ENCODE measurements at regions not wholly inside any gene's neighbourhood (a gene's known extent, or its start where the extent isn't known, plus 50 kb on each side); places are given as distances from the start of the nearest gene placed in this dataset.

DNA sequence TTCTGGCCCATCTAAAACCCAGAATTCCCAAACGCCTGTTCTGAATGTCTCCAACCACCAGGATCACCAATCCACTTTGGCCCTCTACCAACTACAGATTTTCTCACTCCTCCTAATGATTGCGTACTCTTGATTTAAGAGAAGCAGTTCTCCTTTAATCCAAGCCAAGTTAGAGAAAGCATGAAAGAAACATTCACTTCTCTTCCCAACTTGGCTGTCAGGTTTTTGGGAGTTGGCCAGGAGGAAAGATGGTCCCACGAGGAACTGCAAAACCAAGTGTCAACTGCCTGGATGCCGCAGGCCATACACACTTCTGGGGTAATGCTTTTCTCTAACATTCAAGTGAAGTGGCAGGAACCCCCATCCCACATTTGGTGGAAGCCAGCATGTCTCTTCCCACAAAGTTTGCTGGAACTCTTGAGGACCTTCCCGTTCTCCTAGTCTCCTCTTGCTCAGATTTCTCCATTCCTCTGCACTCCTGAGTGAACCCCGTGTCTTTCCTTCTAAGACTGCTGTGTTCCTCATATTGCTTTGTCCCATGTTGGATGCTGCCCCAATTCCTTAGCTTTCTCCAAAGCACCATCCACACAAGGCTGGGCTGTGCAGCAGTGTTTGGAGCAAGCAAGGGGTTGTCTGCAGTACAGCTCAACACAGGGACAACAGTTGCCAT lies 138.5 kb upstream of the LGALSL start:
- Histone ChIP-seq H3K4me3 (no peak overlapping the region), H3K36me3 (no peaks in the 10 kb centered on the region), H3K9me3 (no peaks in the 10 kb centered on the region), H3K27me3 (0 out of 2 replicates have a peak, but pooled peaks cover 4% of the 10 kb centered on the region)
- DNase-seq, result no peak

DNA sequence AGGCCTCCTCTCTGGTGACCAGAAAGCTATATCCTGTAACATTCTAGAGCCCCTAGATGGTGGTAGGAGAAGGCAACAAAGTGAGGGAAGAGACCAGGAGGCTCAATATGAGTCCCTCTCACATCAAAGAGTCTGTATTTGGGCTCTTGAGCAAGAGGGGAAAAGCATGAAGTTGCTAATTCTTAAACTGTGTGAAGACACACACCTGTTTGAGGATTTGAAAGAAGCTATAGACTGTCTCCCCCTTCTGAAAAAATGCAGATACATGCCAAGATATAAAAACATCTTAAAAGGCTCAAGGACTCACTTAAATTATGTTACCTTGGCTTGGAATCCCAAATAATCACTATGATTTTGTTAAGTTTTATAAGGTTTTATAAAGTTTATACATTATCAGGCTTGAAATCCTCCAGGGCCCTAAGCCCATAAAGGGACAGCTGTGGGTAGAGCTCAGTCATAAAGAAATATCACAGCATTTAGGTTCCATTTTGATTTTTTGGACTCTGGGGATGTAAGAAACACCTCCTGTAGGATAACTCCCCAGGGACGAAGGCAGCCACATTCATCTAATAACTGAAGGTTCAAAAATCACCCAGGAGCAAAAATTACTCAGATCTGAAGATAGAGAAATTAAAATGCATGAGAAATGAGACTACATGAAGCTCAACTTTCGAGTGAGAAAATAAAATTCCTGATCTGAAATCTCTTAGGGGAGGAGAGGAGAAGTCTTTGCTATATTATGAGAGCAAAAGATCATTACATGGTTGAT lies 136.1 kb upstream of the LGALSL start:
- H3K9me3 ChIP-seq, result no peaks in the 10 kb centered on the region
- H3K36me3 ChIP-seq, result no peaks in the 10 kb centered on the region
- DNase-seq, result no peak
- H3K4me3 ChIP-seq, result no peak overlapping the region
- H3K27me3 ChIP-seq, result 0 out of 2 replicates have a peak, but pooled peaks cover 4% of the 10 kb centered on the region

DNA sequence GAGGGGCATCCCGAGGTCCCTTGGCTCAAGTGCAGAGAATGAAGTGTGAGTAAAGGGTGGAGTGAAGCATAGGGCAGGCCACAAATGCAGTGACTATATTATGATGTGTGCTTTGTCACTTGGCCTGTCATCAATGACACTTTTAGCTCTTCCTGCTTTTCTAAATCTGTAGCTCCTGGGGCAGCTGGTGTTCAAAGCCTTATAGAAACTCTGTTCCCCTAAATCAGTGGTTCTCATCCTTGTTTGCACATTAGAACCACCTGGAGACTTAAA lies 135.6 kb upstream of the LGALSL start:
- no peak for DNase-seq
- Histone ChIP-seq H3K27me3 (0 out of 2 replicates have a peak, but pooled peaks cover 4% of the 10 kb centered on the region), H3K36me3 (no peaks in the 10 kb centered on the region), H3K4me3 (no peak overlapping the region), H3K9me3 (no peaks in the 10 kb centered on the region)

DNA sequence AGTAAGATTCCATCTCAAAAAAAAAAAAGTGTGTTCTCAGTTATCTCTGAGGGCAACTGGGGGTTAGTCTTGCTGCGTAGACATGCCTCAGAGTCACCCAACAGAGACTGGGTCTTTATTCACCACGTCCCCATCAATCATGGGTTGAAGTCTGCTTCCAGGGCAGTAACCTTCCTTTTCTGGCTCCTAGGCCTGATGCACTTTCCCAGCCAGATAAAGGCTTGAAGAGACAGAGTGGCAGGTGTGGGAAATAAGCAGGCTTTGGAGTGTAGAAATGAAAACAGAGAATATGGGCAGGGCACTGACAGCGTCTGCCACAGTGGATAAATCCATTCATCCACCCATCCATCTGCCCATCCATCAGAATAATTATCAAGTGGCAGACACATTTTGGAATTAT lies 134.1 kb upstream of the LGALSL start:
- Histone ChIP-seq H3K36me3 (no peaks in the 10 kb centered on the region), H3K27me3 (no peaks in the 10 kb centered on the region), H3K9me3 (no peaks in the 10 kb centered on the region), H3K4me3 (no peak overlapping the region)
- no peak for DNase-seq

DNA sequence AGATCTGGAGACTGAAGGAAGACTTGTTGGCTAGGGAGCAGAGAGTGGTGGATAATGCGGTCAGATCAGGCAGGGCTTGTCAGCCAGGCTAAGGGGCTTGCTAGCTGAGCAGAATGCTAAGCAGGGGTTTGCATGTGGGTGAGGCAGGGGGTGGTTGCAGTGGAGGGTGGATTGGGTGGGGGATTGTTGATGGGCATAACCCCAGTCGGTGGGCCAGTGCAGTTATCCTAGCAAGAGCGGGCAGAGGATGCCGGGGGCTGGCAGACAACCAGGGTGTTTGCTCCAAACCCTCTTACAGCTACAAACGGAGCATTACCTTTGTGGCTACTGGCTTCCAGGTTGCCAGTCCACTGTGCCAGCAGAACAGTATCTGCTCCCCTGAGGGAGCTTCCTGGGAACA lies 131.5 kb upstream of the LGALSL start:
- no peaks in the 10 kb centered on the region for H3K36me3 ChIP-seq
- no peaks in the 10 kb centered on the region for H3K27me3 ChIP-seq
- H3K4me3 ChIP-seq, result no peak overlapping the region
- DNase-seq, result no peak
- no peaks in the 10 kb centered on the region for H3K9me3 ChIP-seq

DNA sequence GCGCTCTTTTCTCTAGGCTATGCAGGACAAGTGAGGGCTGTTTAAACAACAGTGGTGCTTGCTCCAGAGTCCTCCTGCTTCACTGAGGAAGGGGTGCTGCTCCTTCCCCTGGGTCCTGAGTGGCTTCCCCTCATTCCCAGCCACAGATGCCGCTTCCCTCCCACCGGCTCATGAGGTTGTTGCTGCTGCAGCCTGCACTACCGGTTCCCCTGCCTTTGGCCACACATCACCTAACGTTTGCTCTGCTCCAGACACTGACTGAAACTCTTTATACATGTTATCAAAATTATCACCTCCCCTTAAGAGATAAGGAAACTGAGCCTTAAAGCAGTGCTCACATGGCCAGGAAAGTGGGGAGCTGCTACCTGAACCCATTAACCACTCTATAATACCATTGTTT lies 130.8 kb upstream of the LGALSL start:
- H3K36me3 ChIP-seq, result no peaks in the 10 kb centered on the region
- no peak for DNase-seq
- H3K4me3 ChIP-seq, result no peak overlapping the region
- no peaks in the 10 kb centered on the region for H3K9me3 ChIP-seq
- no peaks in the 10 kb centered on the region for H3K27me3 ChIP-seq

DNA sequence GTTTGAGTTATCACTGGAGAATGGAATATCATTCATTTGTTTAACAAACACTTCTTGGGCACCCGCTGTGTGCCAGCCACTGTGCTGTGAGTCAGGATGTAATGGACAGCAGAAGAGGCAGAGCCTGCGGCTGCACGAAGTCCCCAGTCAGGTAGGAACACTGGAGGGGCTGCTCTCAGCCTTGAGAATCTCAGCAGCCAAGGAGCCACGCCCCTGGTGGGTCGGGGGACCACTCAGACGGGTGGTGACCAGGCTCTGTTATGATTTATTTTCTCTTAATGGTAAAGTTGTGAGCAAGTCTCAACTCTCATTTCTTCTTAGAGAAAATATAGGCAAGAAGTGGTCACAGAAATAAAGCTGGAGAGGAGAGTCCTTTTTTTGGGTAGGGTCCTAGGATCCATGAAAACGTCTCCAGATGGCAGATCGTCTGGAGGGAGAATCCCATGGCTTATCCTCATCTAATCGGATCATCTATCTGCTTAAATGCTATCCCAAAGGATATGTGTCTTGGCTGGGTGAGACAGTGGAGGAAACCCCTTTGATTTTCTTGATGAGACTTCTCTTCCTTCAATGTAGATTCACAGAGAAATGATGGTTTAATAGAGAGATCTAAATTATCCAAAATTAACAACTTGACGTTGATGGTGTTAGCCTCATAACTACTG lies 129.1 kb upstream of the LGALSL start:
- Histone ChIP-seq H3K9me3 (no peaks in the 10 kb centered on the region), H3K36me3 (no peaks in the 10 kb centered on the region), H3K4me3 (no peak overlapping the region), H3K27me3 (no peaks in the 10 kb centered on the region)
- DNase-seq, result peak; percentile 39

DNA sequence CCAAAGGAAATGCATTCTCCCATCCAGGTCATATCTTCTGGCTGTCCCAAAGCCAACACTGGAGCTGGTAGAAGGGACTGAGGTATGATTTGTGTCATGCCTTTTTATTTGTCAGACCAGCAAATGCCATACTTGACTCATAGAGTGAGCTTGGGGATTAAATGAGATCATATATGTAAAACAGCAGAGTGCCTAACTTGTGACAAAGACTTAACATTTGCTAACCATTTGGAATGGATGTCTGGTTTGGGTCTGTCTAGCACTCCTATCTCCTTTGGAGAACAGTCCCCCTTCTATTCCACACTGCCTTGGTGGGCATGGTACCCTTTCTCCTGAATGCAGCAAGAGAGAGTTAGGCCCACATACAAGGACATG lies 128.5 kb upstream of the LGALSL start:
- Histone ChIP-seq H3K9me3 (no peaks in the 10 kb centered on the region), H3K4me3 (no peak overlapping the region), H3K36me3 (no peaks in the 10 kb centered on the region), H3K27me3 (no peaks in the 10 kb centered on the region)
- DNase-seq, result no peak

DNA sequence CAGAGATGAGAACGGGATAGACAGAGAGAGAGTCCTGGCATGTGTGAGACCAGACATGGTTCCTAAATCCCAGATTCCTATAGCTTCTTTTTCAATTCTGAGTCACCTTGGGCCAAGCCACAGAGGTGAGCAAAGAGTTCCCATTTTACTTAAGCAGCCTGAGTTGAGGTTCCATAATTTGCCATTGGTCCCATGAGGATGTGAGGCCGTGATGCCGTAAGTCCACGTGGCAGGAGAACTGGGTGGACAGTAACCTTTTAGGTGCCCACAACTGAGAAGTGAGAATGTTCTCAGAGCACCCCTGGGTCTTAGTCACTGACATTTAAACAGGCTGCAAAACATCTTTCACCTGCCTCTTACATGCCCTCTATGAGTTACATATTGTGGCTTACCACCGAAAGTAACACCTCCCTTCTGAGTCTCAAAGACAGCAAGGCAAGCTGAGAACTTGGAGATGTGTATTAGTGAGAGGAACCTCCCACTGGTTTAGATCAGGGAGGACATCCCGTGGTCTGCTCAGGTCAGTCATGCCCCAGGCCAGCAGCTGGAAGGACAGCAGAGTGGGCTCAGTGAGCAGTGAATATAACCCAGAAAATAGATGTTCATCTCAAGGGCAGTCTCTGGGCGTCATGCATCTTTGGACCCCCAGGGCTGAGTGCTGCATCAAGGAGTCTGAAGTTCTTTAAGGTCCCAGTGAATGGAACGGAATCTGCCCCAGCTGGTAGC lies 127.9 kb upstream of the LGALSL start:
- Histone ChIP-seq H3K4me3 (no peak overlapping the region), H3K9me3 (no peaks in the 10 kb centered on the region), H3K36me3 (no peaks in the 10 kb centered on the region), H3K27me3 (no peaks in the 10 kb centered on the region)
- no peak for DNase-seq

DNA sequence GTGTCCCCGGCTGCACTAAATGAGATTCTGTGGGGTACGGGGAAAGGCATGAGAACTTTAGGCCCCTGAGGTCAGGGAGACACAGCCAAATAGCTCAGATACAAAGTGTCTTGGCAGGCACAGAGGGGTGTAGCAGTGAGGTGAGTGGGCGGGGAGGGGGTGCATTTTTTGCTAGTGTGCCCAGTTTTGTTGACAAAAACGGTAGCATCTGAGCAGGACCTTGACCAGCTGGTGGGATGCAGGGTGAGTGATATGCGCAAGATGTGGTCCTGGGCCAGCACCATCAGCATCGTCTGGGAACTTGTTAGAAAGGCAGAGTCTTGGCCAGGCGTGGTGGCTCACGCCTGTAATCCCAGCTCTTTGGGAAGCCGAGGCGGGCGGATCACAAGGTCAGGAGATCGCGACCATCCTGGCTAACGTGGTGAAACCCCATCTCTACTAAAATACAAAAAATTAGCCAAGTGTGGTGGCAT lies 127.3 kb upstream of the LGALSL start:
- Histone ChIP-seq H3K27me3 (no peaks in the 10 kb centered on the region), H3K9me3 (no peaks in the 10 kb centered on the region), H3K36me3 (no peaks in the 10 kb centered on the region), H3K4me3 (no peak overlapping the region)
- no peak for DNase-seq

DNA sequence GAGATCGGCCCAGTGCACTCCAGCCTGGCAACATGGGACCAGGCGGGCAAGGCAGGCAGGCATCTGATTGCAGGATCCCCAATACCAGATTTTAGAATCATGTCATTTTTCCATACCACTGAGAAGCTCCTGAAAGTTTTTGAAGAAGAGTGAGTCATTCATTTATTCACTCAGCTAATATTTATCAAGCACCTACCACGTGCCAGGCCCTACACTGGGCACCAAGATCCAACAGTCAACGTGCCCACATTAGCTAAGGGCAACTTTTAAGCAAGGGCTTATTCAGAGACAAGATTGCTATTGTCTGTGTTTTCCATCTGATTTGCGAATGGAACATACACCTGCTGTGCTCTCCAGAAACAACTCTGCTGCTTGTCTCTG lies 126.8 kb upstream of the LGALSL start:
- DNase-seq, result peak; percentile 49
- no peaks in the 10 kb centered on the region for H3K36me3 ChIP-seq
- no peak overlapping the region for H3K4me3 ChIP-seq
- H3K27me3 ChIP-seq, result no peaks in the 10 kb centered on the region
- no peaks in the 10 kb centered on the region for H3K9me3 ChIP-seq

DNA sequence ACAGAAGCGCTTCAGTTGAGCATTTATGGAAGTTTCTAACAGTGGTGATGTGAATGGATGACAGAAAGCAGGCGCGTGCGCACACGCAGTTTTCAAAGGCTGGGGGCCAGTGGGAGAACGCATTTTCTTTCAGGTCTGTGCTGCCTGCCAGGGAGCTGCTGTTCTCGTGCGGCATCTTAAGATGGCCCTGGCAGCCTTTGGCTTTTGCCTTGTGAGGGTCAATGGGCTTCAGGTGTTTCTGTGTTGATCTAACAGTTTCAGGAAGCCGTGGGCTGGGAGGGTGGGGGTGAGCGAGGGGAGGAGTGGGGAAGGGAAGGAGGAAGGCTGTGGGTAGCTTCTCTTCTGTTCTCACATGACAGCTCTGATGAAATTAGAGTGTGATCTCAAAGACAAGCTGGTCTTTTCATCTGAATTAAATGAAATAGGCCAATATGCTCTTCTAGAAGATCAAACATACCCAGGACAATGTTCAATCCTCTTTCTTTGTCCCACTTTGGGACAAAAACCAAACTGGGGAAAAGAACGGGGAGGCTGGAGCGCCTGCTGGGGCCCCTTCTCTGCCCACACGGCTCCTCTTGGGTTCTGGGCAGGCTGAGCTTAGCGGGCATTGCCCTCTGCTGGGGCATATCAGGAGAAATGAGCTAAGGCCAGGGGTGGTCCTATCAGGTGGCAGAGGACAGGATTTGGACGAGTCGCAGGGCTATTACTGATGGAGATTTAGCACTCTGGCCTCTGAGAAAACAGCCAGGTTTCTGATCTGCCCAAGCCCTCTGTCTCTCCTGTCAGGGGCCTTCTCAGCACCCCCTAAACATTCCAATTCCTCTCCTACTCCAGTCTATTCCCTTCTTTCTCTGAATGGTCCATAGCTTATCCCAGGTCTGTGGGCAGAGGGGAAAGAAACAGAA lies 126.2 kb upstream of the LGALSL start:
- Histone ChIP-seq H3K4me3 (no peak overlapping the region), H3K36me3 (no peaks in the 10 kb centered on the region), H3K27me3 (no peaks in the 10 kb centered on the region), H3K9me3 (no peaks in the 10 kb centered on the region)
- no peak for DNase-seq

DNA sequence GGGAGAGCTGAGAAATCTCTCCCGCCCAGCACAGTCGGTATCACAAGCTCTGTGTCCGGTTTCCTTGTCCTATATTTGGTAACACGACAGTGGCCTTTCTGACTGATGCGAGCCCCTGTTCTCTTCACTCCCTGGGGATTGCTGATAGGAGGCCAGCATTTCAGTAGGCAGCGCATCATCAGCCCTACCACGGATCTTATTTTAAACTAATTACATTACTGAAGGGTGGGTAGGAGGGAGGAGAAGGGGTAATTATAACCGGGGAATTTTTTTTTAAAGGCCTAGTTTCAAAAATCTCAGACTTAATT lies 125.6 kb upstream of the LGALSL start:
- DNase-seq, result no peak
- Histone ChIP-seq H3K36me3 (no peaks in the 10 kb centered on the region), H3K9me3 (no peaks in the 10 kb centered on the region), H3K4me3 (no peak overlapping the region), H3K27me3 (no peaks in the 10 kb centered on the region)

DNA sequence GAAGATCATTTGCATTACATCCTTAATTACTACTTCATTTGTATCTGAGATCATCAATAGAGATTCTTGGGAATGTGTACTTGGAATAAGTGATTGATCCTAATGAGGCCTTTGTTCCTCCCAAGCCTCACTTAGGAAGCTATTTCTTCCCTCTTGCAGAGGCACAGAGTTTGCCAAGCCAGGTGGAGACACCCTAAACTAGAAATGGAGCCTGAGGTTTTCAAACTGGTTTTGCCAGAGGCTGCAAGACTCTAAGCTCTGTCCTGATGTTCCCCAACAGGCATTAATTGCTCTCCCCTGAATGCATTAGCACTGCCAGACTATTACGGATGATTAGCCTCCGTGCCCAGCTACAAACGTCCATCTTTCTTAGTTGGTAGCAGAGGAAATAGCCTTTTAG lies 125.2 kb upstream of the LGALSL start:
- Histone ChIP-seq H3K27me3 (no peaks in the 10 kb centered on the region), H3K36me3 (no peaks in the 10 kb centered on the region), H3K9me3 (no peaks in the 10 kb centered on the region), H3K4me3 (no peak overlapping the region)
- DNase-seq, result no peak

DNA sequence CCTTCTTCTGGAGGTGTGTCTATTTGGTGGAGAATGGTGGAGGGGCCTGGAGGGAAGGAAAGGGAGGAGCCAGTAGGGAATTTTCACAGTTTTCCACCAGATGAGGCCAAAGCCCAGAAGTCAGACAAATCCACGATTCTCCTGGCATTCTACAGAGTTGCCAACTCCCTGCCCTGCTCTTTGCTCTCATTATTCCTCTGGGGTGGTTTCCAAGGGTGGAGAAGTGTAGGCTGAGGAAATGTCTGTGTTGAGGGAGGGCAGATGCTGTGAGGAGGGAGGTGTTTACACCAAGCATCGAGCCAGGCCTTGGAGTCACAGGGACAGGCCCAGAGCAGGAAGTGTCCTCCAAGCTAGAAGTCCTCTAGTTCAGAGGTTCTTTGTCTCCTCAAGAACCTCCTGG lies 124.1 kb upstream of the LGALSL start:
- peak; percentile 53 for DNase-seq
- H3K4me3 ChIP-seq, result no peak overlapping the region

DNA sequence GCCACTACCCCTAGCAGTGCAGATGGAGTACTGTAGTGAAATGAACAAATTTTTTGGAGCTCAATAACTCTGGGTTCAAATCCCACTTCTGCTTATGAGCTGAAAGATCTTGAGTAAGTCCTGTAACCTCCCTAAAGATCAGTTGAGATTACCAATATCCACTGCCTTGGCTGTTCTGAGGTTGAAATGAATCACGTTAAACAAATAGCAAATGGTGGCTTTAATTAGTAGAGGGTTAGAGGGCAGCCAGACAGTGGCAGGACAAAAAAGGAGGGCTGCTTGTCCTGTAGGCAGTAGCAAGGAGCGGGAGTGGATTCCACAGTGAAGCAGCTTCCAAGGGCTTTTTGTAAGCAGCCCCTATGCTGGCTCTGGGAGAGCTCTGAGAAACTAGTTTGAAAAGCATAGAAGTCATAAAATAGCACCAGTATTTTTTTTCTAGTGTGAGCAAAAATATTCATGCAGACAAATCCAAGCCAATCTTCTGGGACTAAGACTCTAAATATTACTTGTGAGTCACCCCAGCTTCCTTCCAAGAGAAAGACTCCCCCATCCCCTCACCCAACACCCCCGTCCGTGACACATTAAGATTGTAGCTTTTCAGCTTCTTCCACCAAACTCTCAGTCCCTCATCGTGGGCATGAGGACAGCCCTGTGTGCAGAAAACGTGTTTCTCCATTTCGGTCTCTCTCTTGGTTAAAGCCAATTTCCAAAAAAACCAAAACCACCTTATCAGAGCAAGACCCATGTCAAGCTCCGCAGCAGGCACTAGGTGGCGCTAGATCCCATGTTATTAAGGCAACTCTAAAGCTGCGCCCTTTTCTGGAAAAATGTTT lies 123.5 kb upstream of the LGALSL start:
- Histone ChIP-seq H3K27me3 (no peaks in the 10 kb centered on the region), H3K4me3 (peak overlapping the region; percentile 31), H3K9me3 (no peaks in the 10 kb centered on the region), H3K36me3 (no peaks in the 10 kb centered on the region)
- peak; percentile 56 for DNase-seq

More for the DNA sequence above, 124.1 kb upstream of the LGALSL start:
- no peaks in the 10 kb centered on the region for H3K27me3 ChIP-seq
- H3K36me3 ChIP-seq, result no peaks in the 10 kb centered on the region
- no peaks in the 10 kb centered on the region for H3K9me3 ChIP-seq

Measured in MG63 (cell line).